ENCODE measurements at regions not wholly inside any gene's neighbourhood (a gene's known extent, or its start where the extent isn't known, plus 50 kb on each side); places are given as distances from the start of the nearest gene placed in this dataset.

DNA sequence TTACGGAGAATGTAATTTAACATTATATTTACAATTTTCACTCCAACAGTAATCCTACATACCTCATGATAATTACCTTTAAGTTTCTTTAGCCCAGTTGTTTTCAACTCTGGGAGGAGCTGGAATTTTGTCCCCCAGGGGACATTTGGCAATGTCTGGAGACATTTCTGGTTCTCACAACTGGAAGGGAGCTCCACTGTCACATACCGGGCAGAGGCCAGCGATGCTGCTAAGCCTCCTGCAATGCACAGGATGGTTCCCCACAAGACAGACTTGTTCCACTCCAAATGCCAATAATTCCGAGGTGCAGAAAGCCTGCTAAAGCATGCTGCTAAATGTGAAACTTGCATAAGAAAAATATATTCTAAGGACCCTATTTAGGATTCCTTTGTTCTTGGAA lies 251.1 kb upstream of the IRX5 start:
- no peak for DNase-seq (ENCODE audit: low read depth in 1 of 2, low spot score in 1 of 2)
- Histone ChIP-seq H3K27ac (no peak overlapping the region), H3K4me1 (no peaks in the 10 kb centered on the region), H3K9me3 (no peaks in the 10 kb centered on the region), H3K4me2 (no peak overlapping the region), H3K4me3 (no peak overlapping the region)
- ATAC-seq = no peak
- no peak for FAIRE-seq
- 57% methylated on average over 4 of the region's 4 CpGs for WGBS (ENCODE audit: missing lambda C conversion rate)
- POLR2A ChIA-PET = no interaction called here
- TF ChIP-seq MYC (IDR thresholded peaks at IDR 0.05; ENCODE audit: borderline replicate concordance, low read length) (no peak), ZFP36 (IDR thresholded peaks at IDR 0.05; ENCODE audit: borderline replicate concordance, partially characterized antibody) (no peak), HDAC2 (IDR thresholded peaks at IDR 0.05) (no peak), USF2 (IDR thresholded peaks at IDR 0.05) (no peak), KDM5A (IDR thresholded peaks at IDR 0.05) (no peak), HOXB5 (CRISPR knock-in tag; IDR thresholded peaks at IDR 0.05) (no peak), CBX2 (IDR thresholded peaks at IDR 0.05; ENCODE audit: borderline replicate concordance, low read depth) (no peak), HOXB13 (CRISPR knock-in tag; IDR thresholded peaks at IDR 0.05; ENCODE audit: low read depth) (no peak), RARB (CRISPR knock-in tag; IDR thresholded peaks at IDR 0.05) (no peak), FOSB (CRISPR knock-in tag; IDR thresholded peaks at IDR 0.05) (no peak), NPAS2 (CRISPR knock-in tag; IDR thresholded peaks at IDR 0.05; ENCODE audit: borderline replicate concordance) (no peak), BHLHE40 (IDR thresholded peaks at IDR 0.05; ENCODE audit: low read depth, low read length) (no peak), JUNB (IDR thresholded peaks at IDR 0.05) (no peak), RNF2 (IDR thresholded peaks at IDR 0.05; ENCODE audit: borderline replicate concordance, low read depth) (no peak), HMGXB4 (CRISPR knock-in tag; IDR thresholded peaks at IDR 0.05; ENCODE audit: borderline replicate concordance) (no peak), RAD21 (conservative IDR thresholded peaks at IDR 0.05 in 1 of 2, IDR thresholded peaks at IDR 0.05 in 1 of 2) (no peak), MAZ (IDR thresholded peaks at IDR 0.05; ENCODE audit: borderline replicate concordance, low read depth, low read length) (no peak), FOXS1 (CRISPR knock-in tag; IDR thresholded peaks at IDR 0.05) (no peak), CEBPB (IDR thresholded peaks at IDR 0.05) (no peak)
- CTCF ChIA-PET = no interaction called here

DNA sequence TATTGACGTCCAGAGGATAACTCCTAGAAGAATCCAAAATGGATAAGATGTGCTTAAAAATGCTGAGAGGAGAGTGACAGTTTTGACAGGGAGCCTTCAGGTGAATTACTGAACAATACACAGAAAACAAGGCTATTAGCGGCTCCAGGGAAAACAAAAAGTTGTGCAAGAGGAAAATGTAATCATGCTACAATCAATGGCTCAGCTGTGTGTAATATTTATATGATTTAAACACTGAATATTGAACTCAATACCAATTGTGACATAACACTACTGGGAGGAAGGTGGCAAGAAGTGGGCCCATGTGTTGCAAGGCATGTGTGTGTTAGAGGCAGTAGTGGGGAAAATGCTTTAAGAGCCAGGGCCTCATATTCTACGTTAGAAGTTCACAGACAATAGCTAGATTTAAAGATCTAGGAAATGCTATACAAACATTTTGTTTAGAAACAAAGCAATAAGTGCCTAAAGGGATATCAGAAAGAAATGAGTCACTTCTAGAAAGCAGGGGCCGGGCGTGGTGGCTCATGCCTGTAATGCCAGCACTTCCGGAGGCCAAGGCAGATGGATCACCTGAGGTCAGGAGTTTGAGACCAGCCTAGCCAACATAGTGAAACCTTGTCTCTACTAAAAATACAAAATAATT lies 253.2 kb upstream of the IRX5 start:
- Histone ChIP-seq H3K4me1 (peaks cover 12% of the 10 kb centered on the region; the same call in 2 of the 3 replicates), H3K27ac (no peak overlapping the region), H3K9me3 (no peaks in the 10 kb centered on the region), H3K4me2 (no peak overlapping the region), H3K4me3 (no peak overlapping the region)
- ATAC-seq (no peak), FAIRE-seq (no peak), DNase-seq (ENCODE audit: low read depth in 1 of 2, low spot score in 1 of 2) (no peak)
- ChIA-PET POLR2A (no interaction called here), CTCF (interaction anchor here (1.0 kb wide), 1 partner anchor 15 kb away, joined by 4 read pairs; no protein-coding TSS in a partner anchor)
- TF ChIP-seq ZSCAN20 (CRISPR knock-in tag; IDR thresholded peaks at IDR 0.05) (no peak), JUN (IDR thresholded peaks at IDR 0.05) (no peak), HDAC2 (IDR thresholded peaks at IDR 0.05) (no peak), HMGXB4 (CRISPR knock-in tag; IDR thresholded peaks at IDR 0.05; ENCODE audit: borderline replicate concordance) (no peak), ZNF302 (CRISPR knock-in tag; IDR thresholded peaks at IDR 0.05) (no peak), RAD21 (conservative IDR thresholded peaks at IDR 0.05 in 1 of 2, IDR thresholded peaks at IDR 0.05 in 1 of 2) (no peak), PBX3 (IDR thresholded peaks at IDR 0.05) (no peak), ZFP36 (IDR thresholded peaks at IDR 0.05; ENCODE audit: borderline replicate concordance, partially characterized antibody) (no peak), PHF8 (IDR thresholded peaks at IDR 0.05; ENCODE audit: borderline replicate concordance, low read depth) (no peak), HEYL (CRISPR knock-in tag; IDR thresholded peaks at IDR 0.05) (no peak), ATOH8 (CRISPR knock-in tag; IDR thresholded peaks at IDR 0.05; ENCODE audit: low read depth) (no peak)
- TF ChIP-seq, protein P1, sequence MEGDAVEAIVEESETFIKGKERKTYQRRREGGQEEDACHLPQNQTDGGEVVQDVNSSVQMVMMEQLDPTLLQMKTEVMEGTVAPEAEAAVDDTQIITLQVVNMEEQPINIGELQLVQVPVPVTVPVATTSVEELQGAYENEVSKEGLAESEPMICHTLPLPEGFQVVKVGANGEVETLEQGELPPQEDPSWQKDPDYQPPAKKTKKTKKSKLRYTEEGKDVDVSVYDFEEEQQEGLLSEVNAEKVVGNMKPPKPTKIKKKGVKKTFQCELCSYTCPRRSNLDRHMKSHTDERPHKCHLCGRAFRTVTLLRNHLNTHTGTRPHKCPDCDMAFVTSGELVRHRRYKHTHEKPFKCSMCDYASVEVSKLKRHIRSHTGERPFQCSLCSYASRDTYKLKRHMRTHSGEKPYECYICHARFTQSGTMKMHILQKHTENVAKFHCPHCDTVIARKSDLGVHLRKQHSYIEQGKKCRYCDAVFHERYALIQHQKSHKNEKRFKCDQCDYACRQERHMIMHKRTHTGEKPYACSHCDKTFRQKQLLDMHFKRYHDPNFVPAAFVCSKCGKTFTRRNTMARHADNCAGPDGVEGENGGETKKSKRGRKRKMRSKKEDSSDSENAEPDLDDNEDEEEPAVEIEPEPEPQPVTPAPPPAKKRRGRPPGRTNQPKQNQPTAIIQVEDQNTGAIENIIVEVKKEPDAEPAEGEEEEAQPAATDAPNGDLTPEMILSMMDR (IDR thresholded peaks at IDR 0.05) = no peak
- 23% methylated on average over 6 of the region's 6 CpGs for WGBS (ENCODE audit: missing lambda C conversion rate)

Measured in A549 (cell line).